Common myeloid progenitor, CD34-positive (primary cell): ENCODE measurements at regions not wholly inside any gene's neighbourhood (a gene's known extent, or its start where the extent isn't known, plus 50 kb on each side); places are given as distances from the start of the nearest gene placed in this dataset.

ENCODE experiments used
- CTCF ChIA-PET: fragments of 350-600 bp; sonication (Branson Sonifier 250); formaldehyde crosslinking; loops from one replicate; lab custom pipeline; 2021; ENCODE audit warnings: antibody characterized with exemption; lab: Charles Lee
- POLR2A ChIA-PET: fragments of 350-600 bp; sonication (Branson Sonifier 250); formaldehyde crosslinking; loops from one replicate; lab custom pipeline; 2021; ENCODE audit warnings: antibody characterized with exemption; lab: Charles Lee
- DNase-seq, 3 donors: peaks; one replicate each; pipeline versions ENCODE4 v3.0.0 to v3.0.0-alpha.2; 2013
- H3K27ac ChIP-seq, 2 experiments: 1 replicate in 1 of 2; 2 replicates in 1 of 2; pipeline ENCODE4 v1.7.0; 2013; ENCODE audit warnings: inconsistent platforms in 2 of 2, low read length in 2 of 2, mild to moderate bottlenecking in 2 of 2, low read depth in 1 of 2, moderate library complexity in 1 of 2; ENCODE audit not compliant: severe bottlenecking in 2 of 2, insufficient read depth in 1 of 2, poor library complexity in 1 of 2
- H3K27me3 ChIP-seq, 5 experiments: replicated peaks in 2 of 5; 1 replicate in 3 of 5; 2 replicates in 2 of 5; pipeline versions ENCODE4 v1.6.1 to v1.7.0; 2013; ENCODE audit warnings: low read length in 4 of 5, mild to moderate bottlenecking in 2 of 5, moderate library complexity in 2 of 5, inconsistent platforms in 1 of 5; ENCODE audit not compliant: insufficient read depth in 5 of 5, control insufficient read depth in 4 of 5
- H3K36me3 ChIP-seq, 4 experiments: 1 replicate in 2 of 4; 2 replicates in 2 of 4; pipeline versions ENCODE4 v1.6.1 to v1.7.0; 2013; ENCODE audit warnings: low read length in 3 of 4, control low read depth in 1 of 4, mild to moderate bottlenecking in 1 of 4; ENCODE audit not compliant: control insufficient read depth in 4 of 4, insufficient read depth in 4 of 4
- H3K4me1 ChIP-seq, 4 experiments: 1 replicate in 3 of 4; 2 replicates in 1 of 4; pipeline versions ENCODE4 v1.6.1 to v1.7.1; 2013; ENCODE audit warnings: low read length in 3 of 4, mild to moderate bottlenecking in 3 of 4, control low read depth in 1 of 4, inconsistent platforms in 1 of 4, moderate library complexity in 1 of 4; ENCODE audit not compliant: control insufficient read depth in 4 of 4, insufficient read depth in 4 of 4; ENCODE audit errors: control extremely low read depth in 1 of 4
- H3K4me3 ChIP-seq, 7 experiments: 1 replicate in 4 of 7; 2 replicates in 3 of 7; pipeline versions ENCODE4 v1.5.1 to v1.7.0; 2013; ENCODE audit warnings: mild to moderate bottlenecking in 7 of 7, low read length in 6 of 7, moderate library complexity in 6 of 7, inconsistent platforms in 2 of 7, low read depth in 2 of 7, control low read depth in 1 of 7; ENCODE audit not compliant: insufficient read depth in 4 of 7, control insufficient read depth in 1 of 7; ENCODE audit errors: extremely low read depth in 1 of 7
- H3K9me3 ChIP-seq, 5 experiments: 1 replicate in 4 of 5; 2 replicates in 1 of 5; pipeline versions ENCODE4 v1.6.1 to v1.7.1; 2013; ENCODE audit warnings: low read length in 4 of 5, mild to moderate bottlenecking in 2 of 5, inconsistent platforms in 1 of 5, low read depth in 1 of 5, moderate library complexity in 1 of 5; ENCODE audit not compliant: control insufficient read depth in 4 of 5, insufficient read depth in 2 of 5; ENCODE audit errors: control extremely low read depth in 1 of 5
- WGBS: methylation state at CpG from one replicate; pipeline ENCODE4 v1.1.5; 2013; ENCODE audit not compliant: insufficient coverage; 5-methylcytosine and 5-hydroxymethylcytosine counted together

- WGBS = 81% methylated on average over 2 of the region's 2 CpGs
- CTCF ChIA-PET = no interaction called here
- Histone ChIP-seq H3K4me3 (no peak overlapping the region), H3K9me3 (no peaks in the 10 kb centered on the region), H3K36me3 (no peaks in the 10 kb centered on the region), H3K27me3 (no peaks in the 10 kb centered on the region), H3K27ac (no peak overlapping the region), H3K4me1 (no peaks in the 10 kb centered on the region)
- no peak for DNase-seq
- POLR2A ChIA-PET = no interaction called here
Measured at GRCh38 chr4:46442963-46443362, 53.0 kb upstream of the GABRA2 start.

GRCh38 chr4:46441136-46441859 lies 51.4 kb upstream of the GABRA2 start:
- no peaks in the 10 kb centered on the region for H3K9me3 ChIP-seq
- no peak for DNase-seq
- no peaks in the 10 kb centered on the region for H3K36me3 ChIP-seq
- CTCF ChIA-PET = no interaction called here
- no peak overlapping the region for H3K27ac ChIP-seq
- H3K4me3 ChIP-seq = no peak overlapping the region
- no peaks in the 10 kb centered on the region for H3K27me3 ChIP-seq
- WGBS = no CpG with 5 or more reads among the region's 2 CpGs
- H3K4me1 ChIP-seq = no peaks in the 10 kb centered on the region
- POLR2A ChIA-PET = no interaction called here
